Common myeloid progenitor, CD34-positive (primary cell): ENCODE measurements at regions not wholly inside any gene's neighbourhood (a gene's known extent, or its start where the extent isn't known, plus 50 kb on each side); places are given as distances from the start of the nearest gene placed in this dataset.
"Not testable (repeated sequence)": the region's sequence is repeated elsewhere in the genome, so short reads cannot be mapped to it uniquely, and the experiment has no call there.

Experiments
- CTCF ChIA-PET: fragments of 350-600 bp; sonication (Branson Sonifier 250); formaldehyde crosslinking; loops from one replicate; lab custom pipeline; 2021; ENCODE audit warnings: antibody characterized with exemption; lab: Charles Lee
- POLR2A ChIA-PET: fragments of 350-600 bp; sonication (Branson Sonifier 250); formaldehyde crosslinking; loops from one replicate; lab custom pipeline; 2021; ENCODE audit warnings: antibody characterized with exemption; lab: Charles Lee
- DNase-seq, 3 donors: peaks; one replicate each; pipeline versions ENCODE4 v3.0.0 to v3.0.0-alpha.2; 2013
- H3K27ac ChIP-seq, 2 experiments: 1 replicate in 1 of 2; 2 replicates in 1 of 2; pipeline ENCODE4 v1.7.0; 2013; ENCODE audit warnings: inconsistent platforms in 2 of 2, low read length in 2 of 2, mild to moderate bottlenecking in 2 of 2, low read depth in 1 of 2, moderate library complexity in 1 of 2; ENCODE audit not compliant: severe bottlenecking in 2 of 2, insufficient read depth in 1 of 2, poor library complexity in 1 of 2
- H3K27me3 ChIP-seq, 5 experiments: replicated peaks in 2 of 5; 1 replicate in 3 of 5; 2 replicates in 2 of 5; pipeline versions ENCODE4 v1.6.1 to v1.7.0; 2013; ENCODE audit warnings: low read length in 4 of 5, mild to moderate bottlenecking in 2 of 5, moderate library complexity in 2 of 5, inconsistent platforms in 1 of 5; ENCODE audit not compliant: insufficient read depth in 5 of 5, control insufficient read depth in 4 of 5
- H3K36me3 ChIP-seq, 4 experiments: 1 replicate in 2 of 4; 2 replicates in 2 of 4; pipeline versions ENCODE4 v1.6.1 to v1.7.0; 2013; ENCODE audit warnings: low read length in 3 of 4, control low read depth in 1 of 4, mild to moderate bottlenecking in 1 of 4; ENCODE audit not compliant: control insufficient read depth in 4 of 4, insufficient read depth in 4 of 4
- H3K4me1 ChIP-seq, 4 experiments: 1 replicate in 3 of 4; 2 replicates in 1 of 4; pipeline versions ENCODE4 v1.6.1 to v1.7.1; 2013; ENCODE audit warnings: low read length in 3 of 4, mild to moderate bottlenecking in 3 of 4, control low read depth in 1 of 4, inconsistent platforms in 1 of 4, moderate library complexity in 1 of 4; ENCODE audit not compliant: control insufficient read depth in 4 of 4, insufficient read depth in 4 of 4; ENCODE audit errors: control extremely low read depth in 1 of 4
- H3K4me3 ChIP-seq, 7 experiments: 1 replicate in 4 of 7; 2 replicates in 3 of 7; pipeline versions ENCODE4 v1.5.1 to v1.7.0; 2013; ENCODE audit warnings: mild to moderate bottlenecking in 7 of 7, low read length in 6 of 7, moderate library complexity in 6 of 7, inconsistent platforms in 2 of 7, low read depth in 2 of 7, control low read depth in 1 of 7; ENCODE audit not compliant: insufficient read depth in 4 of 7, control insufficient read depth in 1 of 7; ENCODE audit errors: extremely low read depth in 1 of 7
- H3K9me3 ChIP-seq, 5 experiments: 1 replicate in 4 of 5; 2 replicates in 1 of 5; pipeline versions ENCODE4 v1.6.1 to v1.7.1; 2013; ENCODE audit warnings: low read length in 4 of 5, mild to moderate bottlenecking in 2 of 5, inconsistent platforms in 1 of 5, low read depth in 1 of 5, moderate library complexity in 1 of 5; ENCODE audit not compliant: control insufficient read depth in 4 of 5, insufficient read depth in 2 of 5; ENCODE audit errors: control extremely low read depth in 1 of 5
- WGBS: methylation state at CpG from one replicate; pipeline ENCODE4 v1.1.5; 2013; ENCODE audit not compliant: insufficient coverage; 5-methylcytosine and 5-hydroxymethylcytosine counted together

- ChIA-PET CTCF (interaction anchor here (1.1 kb wide), 1 partner anchor 9 kb away, joined by 3 read pairs; no protein-coding TSS in a partner anchor), POLR2A (no interaction called here)
- Histone ChIP-seq H3K9me3 (peaks cover 3 to 17% (median 4%) of the 10 kb centered on the region in 5 experiments), H3K4me3 (no peak overlapping the region), H3K27ac (no peak overlapping the region), H3K36me3 (no peaks in the 10 kb centered on the region), H3K4me1 (no peaks in the 10 kb centered on the region), H3K27me3 (no peaks in the 10 kb centered on the region)
- DNase-seq: no peak
- WGBS: 90% methylated on average over 1 of the region's 3 CpGs
Observed at GRCh38 chr5:125070961-125071360, 324.5 kb upstream of the ZNF608 start.

DNA sequence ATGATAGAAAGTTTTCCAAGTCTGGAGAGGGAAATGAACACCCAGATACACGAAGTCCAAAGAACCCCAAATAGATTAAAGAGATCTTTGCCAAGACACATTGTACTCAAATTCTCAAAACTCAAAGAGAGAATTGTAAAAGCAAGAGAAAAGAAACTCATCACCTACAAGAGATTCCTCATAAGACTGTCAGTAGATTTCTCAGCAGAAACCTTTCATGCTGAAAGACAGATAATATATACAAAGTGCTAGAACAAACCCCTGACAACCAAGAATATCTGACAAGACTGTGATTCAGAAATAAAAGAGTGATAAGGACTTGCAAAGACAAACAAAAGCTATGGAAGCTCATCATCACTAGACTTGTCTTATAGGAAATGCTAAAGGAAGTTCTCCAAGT lies 326.7 kb upstream of the ZNF608 start:
- Histone ChIP-seq H3K9me3 (peaks cover 3 to 17% (median 4%) of the 10 kb centered on the region in 5 experiments), H3K27me3 (no peaks in the 10 kb centered on the region), H3K4me1 (no peaks in the 10 kb centered on the region), H3K4me3 (no peak overlapping the region), H3K27ac (no peak overlapping the region), H3K36me3 (no peaks in the 10 kb centered on the region)
- WGBS: no CpG with 5 or more reads among the region's 1 CpG
- ChIA-PET CTCF (no interaction called here), POLR2A (no interaction called here)
- no peak for DNase-seq

DNA sequence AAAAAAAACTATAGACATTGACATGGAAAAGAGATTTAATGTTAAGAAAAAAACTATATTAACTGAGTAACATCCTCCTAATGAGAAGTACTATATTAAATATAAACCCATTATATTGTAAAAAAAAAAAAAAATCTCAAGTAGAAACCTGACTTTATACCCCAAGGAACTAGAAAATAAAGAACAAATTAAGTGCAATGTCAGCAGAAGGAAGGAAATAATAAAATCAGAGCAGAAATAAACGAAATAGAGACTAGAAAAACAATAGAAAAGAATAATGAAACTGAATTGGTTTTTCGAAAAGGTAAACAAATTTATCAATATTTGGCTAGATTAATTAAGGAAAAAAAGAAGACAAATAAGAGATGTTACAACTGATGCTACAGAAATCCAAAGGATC lies 329.1 kb upstream of the ZNF608 start:
- POLR2A ChIA-PET: no interaction called here
- Histone ChIP-seq H3K9me3 (peaks cover 0 to 14% (median 4%) of the 10 kb centered on the region in 5 experiments), H3K27me3 (no peaks in the 10 kb centered on the region), H3K27ac (no peak overlapping the region), H3K4me3 (no peak overlapping the region), H3K36me3 (no peaks in the 10 kb centered on the region), H3K4me1 (no peaks in the 10 kb centered on the region)
- WGBS: no CpG with 5 or more reads among the region's 2 CpGs
- DNase-seq: no peak
- CTCF ChIA-PET: no interaction called here

DNA sequence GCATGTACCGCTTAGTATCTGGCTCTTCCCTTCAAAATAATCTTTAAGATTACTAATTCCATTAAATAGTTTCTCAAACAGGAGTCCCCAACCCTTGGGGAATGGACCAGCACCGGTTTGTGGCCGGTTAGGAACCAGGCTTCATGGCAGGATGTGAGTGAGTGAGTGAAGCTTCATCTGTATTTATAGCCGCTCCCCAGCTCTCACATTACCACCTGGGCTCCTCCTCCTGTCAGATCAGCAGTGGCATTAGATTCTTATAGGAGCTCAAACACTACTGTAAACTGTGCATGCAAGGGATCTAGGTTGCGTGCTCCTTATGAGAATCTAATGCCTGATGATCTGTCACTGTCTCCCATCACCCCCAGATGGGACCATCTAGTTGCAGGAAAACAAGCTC lies 332.6 kb upstream of the ZNF608 start:
- CTCF ChIA-PET, H3K27ac ChIP-seq, H3K36me3 ChIP-seq, H3K4me3 ChIP-seq, H3K9me3 ChIP-seq, DNase-seq, H3K27me3 ChIP-seq, H3K4me1 ChIP-seq, POLR2A ChIA-PET: not testable (repeated sequence)
- no CpG with 5 or more reads among the region's 5 CpGs for WGBS

- no peak for DNase-seq
- Histone ChIP-seq H3K4me1 (no peaks in the 10 kb centered on the region), H3K9me3 (no peaks in the 10 kb centered on the region), H3K4me3 (no peak overlapping the region), H3K27ac (no peak overlapping the region), H3K27me3 (no peaks in the 10 kb centered on the region), H3K36me3 (no peaks in the 10 kb centered on the region)
- WGBS: no CpG with 5 or more reads among the region's 3 CpGs
- POLR2A ChIA-PET: interaction anchor here (0.5 kb wide), 1 partner anchor 1179 kb away, joined by 3 read pairs; no protein-coding TSS in a partner anchor
- CTCF ChIA-PET: no interaction called here
Observed at GRCh38 chr5:125081101-125081500, 334.7 kb upstream of the ZNF608 start.

GRCh38 chr5:125083981-125084380 lies 337.5 kb upstream of the ZNF608 start:
- DNase-seq: no peak
- H3K27me3 ChIP-seq: no peaks in the 10 kb centered on the region
- H3K27ac ChIP-seq: no peak overlapping the region
- H3K4me3 ChIP-seq: no peak overlapping the region
- no peaks in the 10 kb centered on the region for H3K4me1 ChIP-seq
- ChIA-PET POLR2A (no interaction called here), CTCF (interaction anchor here (0.7 to 1.2 kb wide), 2 partner anchors 12 to 14 kb away, joined by 3 read pairs; no protein-coding TSS in a partner anchor)
- no peaks in the 10 kb centered on the region for H3K36me3 ChIP-seq
- H3K9me3 ChIP-seq: peaks cover 0 to 3% (median 0%) of the 10 kb centered on the region in 5 experiments

DNA sequence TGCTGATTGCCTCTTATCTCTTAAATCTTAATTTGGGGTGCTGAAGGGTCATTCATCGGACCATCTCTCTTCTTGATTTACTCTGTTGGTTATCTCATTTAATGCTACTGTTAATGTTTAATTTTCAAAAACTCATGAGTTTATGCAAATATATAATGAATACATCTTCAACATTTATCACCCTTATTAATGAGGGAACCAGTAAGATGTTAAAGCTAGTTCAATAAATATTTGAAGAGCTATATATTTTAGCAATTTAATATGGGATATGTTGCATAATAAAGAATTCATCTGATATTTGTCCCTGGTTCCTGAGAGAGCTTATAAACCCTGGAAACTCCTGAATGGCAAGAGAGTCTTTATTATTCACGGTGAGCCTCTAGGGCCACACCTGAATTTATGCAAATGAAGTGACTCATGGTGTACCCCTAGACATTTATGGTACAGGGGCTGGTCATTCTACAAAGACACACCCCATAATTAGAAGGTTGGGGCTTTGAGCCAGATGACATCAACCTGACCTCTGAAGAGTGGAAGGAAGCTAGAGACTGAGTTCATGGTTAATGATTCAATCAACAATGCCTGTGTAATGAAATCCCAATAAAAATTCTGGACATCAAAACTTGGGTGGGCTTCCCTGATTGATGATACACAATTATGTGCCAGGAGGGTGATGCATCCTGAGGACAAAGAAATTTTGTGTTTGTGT lies 339.5 kb upstream of the ZNF608 start:
- POLR2A ChIA-PET: no interaction called here
- no peak for DNase-seq
- CTCF ChIA-PET: no interaction called here

More for the DNA sequence above, 339.5 kb upstream of the ZNF608 start:
- Histone ChIP-seq H3K9me3 (peaks cover 0 to 3% (median 0%) of the 10 kb centered on the region in 5 experiments), H3K4me3 (no peak overlapping the region), H3K27me3 (no peaks in the 10 kb centered on the region), H3K36me3 (no peaks in the 10 kb centered on the region), H3K4me1 (no peaks in the 10 kb centered on the region), H3K27ac (no peak overlapping the region)
- 80% methylated on average over 1 of the region's 2 CpGs for WGBS
